ENCODE measurements at regions not wholly inside any gene's neighbourhood (a gene's known extent, or its start where the extent isn't known, plus 50 kb on each side); places are given as distances from the start of the nearest gene placed in this dataset.
A peak's percentile ranks its signal among the peaks of the same experiment; 100 is the strongest.

GRCh38 chr1:244106837-244107493, 55.9 kb downstream of the ZBTB18 start:
- no peak overlapping the region for H3K4me3 ChIP-seq (ENCODE audit: low read length)
- DNase-seq (ENCODE audit: low read depth): no peak
- no peak for TF ChIP-seq CTCF (conservative IDR thresholded peaks at IDR 0.05; ENCODE audit: low read depth, low read length)

GRCh38 chr1:244111027-244111426, 59.9 kb downstream of the ZBTB18 start:
- H3K4me3 ChIP-seq (ENCODE audit: low read length): no peak overlapping the region
- TF ChIP-seq CTCF (conservative IDR thresholded peaks at IDR 0.05; ENCODE audit: low read depth, low read length): no peak
- no peak for DNase-seq (ENCODE audit: low read depth)

- H3K4me3 ChIP-seq (ENCODE audit: low read length): no peak overlapping the region
- DNase-seq (ENCODE audit: low read depth): peak; percentile 34
- no peak for TF ChIP-seq CTCF (conservative IDR thresholded peaks at IDR 0.05; ENCODE audit: low read depth, low read length)
Measured at GRCh38 chr1:244112041-244112440, 61.0 kb downstream of the ZBTB18 start.

GRCh38 chr1:244112636-244113035, 61.6 kb downstream of the ZBTB18 start:
- TF ChIP-seq CTCF (conservative IDR thresholded peaks at IDR 0.05; ENCODE audit: low read depth, low read length): no peak

GRCh38 chr1:244113532-244114320, 62.6 kb downstream of the ZBTB18 start:
- no peak overlapping the region for H3K4me3 ChIP-seq (ENCODE audit: low read length)
- peak; percentile 45 for DNase-seq (ENCODE audit: low read depth)
- no peak for TF ChIP-seq CTCF (conservative IDR thresholded peaks at IDR 0.05; ENCODE audit: low read depth, low read length)

More at GRCh38 chr1:244112636-244113035, 61.6 kb downstream of the ZBTB18 start:
- no peak overlapping the region for H3K4me3 ChIP-seq (ENCODE audit: low read length)
- DNase-seq (ENCODE audit: low read depth): no peak

GRCh38 chr1:244114892-244115291, 63.8 kb downstream of the ZBTB18 start:
- DNase-seq (ENCODE audit: low read depth): no peak
- TF ChIP-seq CTCF (conservative IDR thresholded peaks at IDR 0.05; ENCODE audit: low read depth, low read length): no peak
- no peak overlapping the region for H3K4me3 ChIP-seq (ENCODE audit: low read length)

- no peak overlapping the region for H3K4me3 ChIP-seq (ENCODE audit: low read length)
- TF ChIP-seq CTCF (conservative IDR thresholded peaks at IDR 0.05; ENCODE audit: low read depth, low read length): no peak
- DNase-seq (ENCODE audit: low read depth): no peak
Measured at GRCh38 chr1:244116946-244117345, 65.9 kb downstream of the ZBTB18 start.
